ENCODE measurements at regions not wholly inside any gene's neighbourhood (a gene's known extent, or its start where the extent isn't known, plus 50 kb on each side); places are given as distances from the start of the nearest gene placed in this dataset.

GRCh38 chr6:14429396-14429795, 311.8 kb downstream of the CD83 start:
- DNase-seq: no peak

- DNase-seq: no peak
These were observed 312.6 kb downstream of the CD83 start for GRCh38 chr6:14430218-14430617.

- no peak for DNase-seq
These were observed 314.1 kb downstream of the CD83 start for GRCh38 chr6:14431385-14432330.

DNA sequence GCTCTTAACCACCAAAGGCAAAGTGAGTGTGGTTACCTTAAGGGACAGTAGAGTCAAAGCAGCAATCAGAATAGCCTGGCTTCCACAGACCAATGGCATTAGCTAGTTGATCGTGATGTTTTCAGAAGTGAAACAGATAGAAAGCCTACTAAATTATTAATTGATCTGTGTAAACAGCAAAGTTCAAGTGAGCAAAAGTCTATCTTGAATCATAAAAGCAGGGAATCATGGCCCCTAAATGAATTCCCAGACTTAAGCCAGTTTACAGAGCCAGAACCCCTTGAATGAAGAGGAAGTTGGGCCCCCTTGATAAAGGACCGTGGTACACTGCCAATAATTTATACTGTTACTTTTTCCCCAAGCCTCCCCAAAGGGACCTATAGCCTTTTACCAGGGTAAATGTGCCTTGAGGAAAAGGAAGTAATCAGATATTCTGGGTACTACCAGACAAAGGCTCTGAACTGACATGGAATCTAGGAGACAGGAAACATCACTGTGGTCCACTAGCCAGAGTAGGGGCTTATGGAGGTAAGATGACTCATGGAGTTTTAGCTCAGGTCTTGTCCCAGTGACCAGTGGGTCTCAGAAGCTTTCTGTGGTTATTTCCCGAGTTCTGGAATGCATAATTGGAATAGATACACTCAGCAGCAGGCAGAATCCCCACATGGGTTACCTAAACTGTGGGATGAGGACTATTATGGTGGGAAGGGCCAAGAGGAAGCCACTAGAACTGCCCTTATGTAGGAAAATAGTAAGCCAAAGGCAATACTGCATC, 317.5 kb downstream of the CD83 start:
- DNase-seq: no peak

GRCh38 chr6:14436592-14437132, 319.1 kb downstream of the CD83 start:
- DNase-seq: no peak

- no peak for DNase-seq
These were observed 321.8 kb downstream of the CD83 start for GRCh38 chr6:14439419-14439818.

GRCh38 chr6:14440215-14440910, 322.8 kb downstream of the CD83 start:
- no peak for DNase-seq

DNA sequence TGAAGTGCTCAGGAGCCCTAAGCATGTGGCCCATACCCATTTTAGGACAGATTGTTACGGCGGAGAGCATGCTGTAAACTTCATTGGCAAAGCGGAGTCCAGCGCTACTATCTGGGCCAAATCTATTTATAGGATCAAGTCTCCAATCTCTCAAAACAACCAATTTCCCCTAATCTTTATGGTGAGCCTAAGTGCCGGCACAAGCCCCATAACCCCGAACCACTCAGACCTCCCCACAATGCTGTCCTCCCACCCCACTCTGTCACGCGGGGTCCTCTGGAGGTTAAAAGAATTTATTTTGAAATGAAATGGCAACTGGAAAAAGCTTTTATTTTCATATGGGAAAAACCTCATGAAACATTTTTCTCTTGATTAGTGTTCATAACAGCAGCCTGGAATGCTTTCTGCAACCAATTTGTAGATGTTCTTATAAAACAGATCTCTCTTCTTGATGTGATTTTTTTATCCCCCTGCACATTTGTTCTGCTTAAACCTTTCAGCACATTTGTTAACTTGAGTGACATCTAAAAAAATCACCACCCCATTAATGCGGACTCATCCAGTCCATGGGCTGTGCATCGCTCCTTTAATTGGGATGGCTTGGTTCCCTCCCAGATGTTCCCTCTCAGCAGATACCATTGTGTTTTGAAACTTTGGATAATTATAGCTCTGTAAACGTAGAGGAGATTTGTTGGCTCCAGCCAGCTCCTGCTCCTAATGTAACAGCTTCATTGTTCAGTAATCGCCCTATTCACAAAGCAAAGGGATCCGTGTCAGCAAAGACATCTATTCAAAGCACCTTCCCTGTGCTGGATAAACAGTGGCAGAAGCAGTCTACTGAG, 323.6 kb downstream of the CD83 start:
- DNase-seq: peak in 4 of 56 donors; percentile 1 to 6 (median 4)

DNA sequence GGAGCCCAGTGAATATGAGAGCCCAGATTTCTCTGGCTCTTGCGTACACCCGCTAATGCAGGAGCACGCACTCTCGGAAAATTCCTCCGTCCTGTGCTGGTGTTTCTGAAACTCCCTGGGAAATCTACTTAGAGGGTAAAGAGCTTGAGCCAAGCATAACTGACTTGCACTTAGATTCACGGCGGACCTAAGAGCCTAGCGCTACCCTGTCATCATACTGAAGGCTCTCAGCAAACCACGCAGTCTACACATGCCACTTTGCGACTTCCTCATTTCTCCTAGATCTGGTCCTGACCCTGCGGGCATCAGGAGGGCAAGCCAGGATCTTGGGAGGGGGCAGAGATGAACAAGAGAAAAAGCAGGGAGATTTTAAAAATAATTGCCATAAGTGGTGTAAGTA, 324.7 kb downstream of the CD83 start:
- peak in 8 of 56 donors; percentile 2 to 25 (median 4) for DNase-seq

- DNase-seq: no peak
These were observed 326.2 kb downstream of the CD83 start for GRCh38 chr6:14443629-14444268.

DNA sequence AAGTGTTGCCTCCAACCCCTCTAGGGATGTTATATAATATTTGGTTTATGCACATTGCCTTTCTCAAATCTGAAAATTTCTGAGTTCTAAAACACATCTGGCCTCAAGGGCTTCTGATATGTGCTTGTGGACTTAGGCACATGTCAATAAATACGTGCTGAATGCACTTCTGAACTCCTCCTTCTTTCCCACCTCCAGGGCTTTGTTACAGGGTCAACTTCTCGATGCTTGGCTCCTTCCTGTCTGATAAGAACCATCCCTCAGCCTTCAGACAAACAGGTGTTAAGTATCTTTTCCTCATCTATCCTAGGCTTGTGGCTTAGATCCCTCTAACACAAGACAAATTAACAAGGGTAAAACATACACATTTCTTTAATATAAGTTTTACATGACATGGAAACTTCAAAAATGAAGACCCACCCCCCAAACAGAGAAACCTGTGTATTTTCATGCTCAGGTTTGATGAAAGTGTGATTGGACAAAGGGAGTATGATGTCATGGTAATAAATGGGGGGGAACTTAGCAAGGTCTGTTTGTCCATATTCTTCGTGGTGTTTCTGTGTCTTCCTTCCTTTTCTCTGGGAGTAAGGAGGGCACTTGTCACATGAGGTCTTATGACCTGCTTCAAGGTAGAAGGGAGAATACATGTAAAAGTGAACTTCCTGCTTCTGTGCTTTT, 326.9 kb downstream of the CD83 start:
- no peak for DNase-seq

DNA sequence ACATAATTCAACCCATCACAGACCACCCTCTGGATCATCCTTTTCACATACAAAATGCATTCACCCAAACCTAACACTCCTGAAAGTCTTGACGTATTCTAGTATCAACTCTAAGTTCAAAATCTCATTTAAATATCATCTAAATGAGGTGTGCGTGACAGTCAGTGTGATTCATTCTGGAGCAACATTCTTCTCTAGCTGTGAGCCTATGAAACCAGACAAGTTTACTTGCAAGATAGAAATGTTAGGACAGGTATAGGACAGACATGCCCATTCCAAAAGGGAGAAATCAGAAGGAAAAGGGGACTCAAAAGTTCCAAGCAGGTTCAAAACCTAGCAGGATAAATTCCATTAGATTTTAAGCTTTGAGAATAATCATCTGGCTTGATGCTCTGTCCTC, 329.7 kb downstream of the CD83 start:
- no peak for DNase-seq

DNA sequence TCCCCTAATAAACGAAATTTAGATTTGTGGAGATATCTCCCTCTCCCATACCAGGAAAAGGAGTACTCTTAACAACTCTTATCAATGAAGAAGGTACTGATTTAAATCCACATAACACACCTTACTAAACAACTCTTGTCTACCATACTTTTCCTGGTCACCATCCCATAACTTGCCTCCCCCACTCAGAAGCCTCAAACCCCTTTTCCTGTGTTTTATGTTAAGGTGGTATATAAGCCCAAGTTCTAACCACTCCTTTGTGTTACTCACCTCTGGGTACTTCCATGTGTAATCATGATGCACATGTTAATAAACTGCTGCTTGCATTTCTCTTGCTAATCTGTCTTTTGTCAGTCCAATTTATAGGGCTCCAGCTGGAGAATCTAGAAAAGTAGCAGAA, 330.7 kb downstream of the CD83 start:
- no peak for DNase-seq

DNA sequence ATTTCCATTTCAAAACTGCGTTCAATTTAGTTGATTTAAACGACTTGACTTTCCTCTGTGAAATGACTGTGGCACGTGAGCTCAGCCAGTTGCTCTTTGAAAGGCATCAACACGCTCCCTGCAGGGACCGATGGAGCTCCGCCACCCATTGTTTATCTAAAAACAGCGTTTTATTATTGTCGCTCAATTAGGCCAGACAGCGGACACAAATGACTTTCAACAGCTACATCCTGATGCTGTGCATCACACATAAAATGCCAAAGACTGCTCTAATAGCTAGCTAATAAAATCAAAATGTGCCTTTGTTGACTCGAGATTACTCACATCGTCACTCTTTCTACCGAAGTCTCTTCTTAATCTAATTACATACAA, 332.5 kb downstream of the CD83 start:
- DNase-seq: peak in 18 of 56 donors; percentile 1 to 25 (median 10)

DNA sequence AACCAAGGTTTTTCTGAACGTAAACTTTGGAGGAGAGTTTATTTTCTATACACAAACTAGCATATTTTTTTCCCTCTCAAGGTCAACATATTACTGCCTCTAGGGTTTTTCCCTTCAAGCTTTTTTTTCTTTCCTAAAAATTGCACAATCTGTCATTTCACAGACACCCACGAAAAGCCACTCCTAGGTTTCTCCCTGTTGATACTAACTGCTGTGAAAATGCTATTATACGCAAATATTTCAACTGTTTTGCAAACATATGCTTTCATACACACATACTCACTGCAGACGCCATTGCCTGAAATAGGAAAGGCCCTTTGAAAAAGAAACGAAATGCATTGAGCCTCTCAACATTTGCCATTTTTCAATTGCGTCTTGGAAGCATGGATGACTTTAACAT, 333.0 kb downstream of the CD83 start:
- DNase-seq: no peak

GRCh38 chr6:14451594-14452374, 334.2 kb downstream of the CD83 start:
- no peak for DNase-seq

DNA sequence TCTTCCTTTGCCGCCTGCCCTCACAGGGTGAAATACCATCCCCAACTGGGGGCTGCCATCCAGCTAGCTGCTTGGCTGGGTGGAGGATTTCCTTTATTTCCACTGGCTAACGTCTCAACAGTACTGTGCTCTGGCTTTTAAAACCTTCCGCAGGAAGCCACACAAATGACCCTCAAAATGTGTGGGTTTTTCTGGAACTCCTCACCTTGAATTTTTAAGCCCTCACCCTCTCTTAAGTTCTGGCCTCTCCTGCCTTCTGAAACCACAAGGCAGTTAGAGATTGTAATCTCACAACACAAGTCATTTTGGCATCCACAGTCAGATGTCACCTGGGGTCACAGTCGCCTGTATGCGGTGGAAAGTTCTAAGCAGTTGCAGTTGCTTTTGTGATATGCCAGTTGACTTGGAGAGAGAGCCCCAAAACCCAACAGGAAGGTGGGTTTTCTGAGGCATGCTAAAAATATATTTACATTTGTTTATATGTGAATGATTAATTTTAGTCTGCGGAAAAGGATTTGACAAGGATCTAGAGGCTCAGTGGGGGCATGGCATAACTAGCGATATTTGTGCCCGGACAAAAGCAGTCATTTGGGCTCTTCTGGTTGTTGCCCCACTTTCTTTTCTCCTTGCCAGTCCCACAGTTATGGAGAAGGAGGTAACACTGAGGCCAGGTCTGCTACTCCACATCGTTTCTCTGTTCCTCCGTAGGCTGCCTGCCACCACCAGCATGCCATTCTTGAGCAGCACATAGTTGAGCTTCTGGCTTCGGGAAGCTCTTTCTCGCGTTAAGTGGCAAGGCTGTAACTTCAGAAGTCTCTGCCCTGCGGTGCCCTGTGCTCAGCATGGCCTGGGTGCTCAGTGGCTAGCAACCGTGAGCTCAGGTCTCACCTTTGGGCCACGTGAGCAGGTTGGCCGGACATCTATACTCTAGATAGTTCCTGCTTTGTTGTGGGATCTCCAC, 335.3 kb downstream of the CD83 start:
- DNase-seq: no peak

Data from nucleus accumbens (tissue), 56 donors.